ENCODE measurements at regions not wholly inside any gene's neighbourhood (a gene's known extent, or its start where the extent isn't known, plus 50 kb on each side); places are given as distances from the start of the nearest gene placed in this dataset.
"Not testable (repeated sequence)": the region's sequence is repeated elsewhere in the genome, so short reads cannot be mapped to it uniquely, and the experiment has no call there.

GRCh38 chr1:157371826-157372225, 180.5 kb downstream of the FCRL5 start:
- ATAC-seq (replicated peaks) (no peak), DNase-seq (no peak)
- Mint-ChIP-seq H3K9me3 (no peaks in the 10 kb centered on the region), H3K27ac (no peak overlapping the region), H3K4me3 (no peak overlapping the region), H3K27me3 (peaks cover 54 to 56% of the 10 kb centered on the region in 2 donors), H3K4me1 (ENCODE audit: low read depth in 2 of 2) (no peaks in the 10 kb centered on the region), H3K36me3 (ENCODE audit: insufficient read depth) (no peaks in the 10 kb centered on the region)

GRCh38 chr1:157371221-157371620, 181.1 kb downstream of the FCRL5 start:
- no peaks in the 10 kb centered on the region for H3K36me3 Mint-ChIP-seq (ENCODE audit: insufficient read depth)
- ATAC-seq (replicated peaks) = no peak
- no peak overlapping the region for H3K4me3 Mint-ChIP-seq

GRCh38 chr1:157370698-157371097, 181.6 kb downstream of the FCRL5 start:
- ATAC-seq (replicated peaks) = no peak
- no peaks in the 10 kb centered on the region for H3K9me3 Mint-ChIP-seq
- no peaks in the 10 kb centered on the region for H3K36me3 Mint-ChIP-seq (ENCODE audit: insufficient read depth)
- no peak overlapping the region for H3K4me3 Mint-ChIP-seq
- no peak for DNase-seq
- peaks cover 43 to 49% of the 10 kb centered on the region in 2 donors for H3K27me3 Mint-ChIP-seq
- H3K27ac Mint-ChIP-seq = no peak overlapping the region
- H3K4me1 Mint-ChIP-seq (ENCODE audit: low read depth in 2 of 2) = no peaks in the 10 kb centered on the region

More at GRCh38 chr1:157371221-157371620, 181.1 kb downstream of the FCRL5 start:
- H3K9me3 Mint-ChIP-seq = no peaks in the 10 kb centered on the region
- H3K27me3 Mint-ChIP-seq = peaks cover 48 to 50% of the 10 kb centered on the region in 2 donors
- no peak for DNase-seq
- no peak overlapping the region for H3K27ac Mint-ChIP-seq
- H3K4me1 Mint-ChIP-seq (ENCODE audit: low read depth in 2 of 2) = no peaks in the 10 kb centered on the region

GRCh38 chr1:157369808-157370521, 182.3 kb downstream of the FCRL5 start:
- no peaks in the 10 kb centered on the region for H3K36me3 Mint-ChIP-seq (ENCODE audit: insufficient read depth)
- no peaks in the 10 kb centered on the region for H3K9me3 Mint-ChIP-seq
- ATAC-seq (replicated peaks) (peak; percentile 66), DNase-seq (peak; percentile 35 to 56 (median 45))
- H3K27me3 Mint-ChIP-seq = peaks cover 35 to 44% of the 10 kb centered on the region in 2 donors
- no peaks in the 10 kb centered on the region for H3K4me1 Mint-ChIP-seq (ENCODE audit: low read depth in 2 of 2)
- H3K4me3 Mint-ChIP-seq = no peak overlapping the region
- no peak overlapping the region for H3K27ac Mint-ChIP-seq

GRCh38 chr1:157368941-157369340, 183.4 kb downstream of the FCRL5 start:
- H3K27ac Mint-ChIP-seq; H3K9me3 Mint-ChIP-seq; H3K4me3 Mint-ChIP-seq; ATAC-seq (replicated peaks); DNase-seq; H3K36me3 Mint-ChIP-seq (ENCODE audit: insufficient read depth); H3K4me1 Mint-ChIP-seq (ENCODE audit: low read depth in 2 of 2): not testable (repeated sequence)
- peaks cover 30 to 35% of the 10 kb centered on the region in 2 donors for H3K27me3 Mint-ChIP-seq

DNA sequence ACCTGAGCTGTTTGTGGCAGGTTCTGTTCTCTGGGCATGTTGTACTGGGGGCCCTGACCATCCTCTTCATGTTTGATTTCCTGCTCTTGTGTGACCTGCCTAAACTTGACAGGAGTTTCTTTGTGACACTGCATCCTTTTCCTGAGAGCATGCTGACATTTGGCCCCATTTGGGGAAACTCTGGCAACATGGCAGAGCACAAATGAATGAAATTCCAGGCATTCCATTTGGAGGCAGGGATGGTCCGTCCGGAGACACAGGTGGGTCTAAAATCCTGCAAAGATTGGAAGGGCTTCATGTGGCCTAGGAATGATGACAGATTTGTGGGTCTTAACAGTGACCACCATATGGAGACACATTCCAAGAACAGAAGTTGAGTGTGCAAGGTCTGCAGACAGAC, 184.0 kb downstream of the FCRL5 start:
- Mint-ChIP-seq H3K4me3 (no peak overlapping the region), H3K9me3 (no peaks in the 10 kb centered on the region), H3K4me1 (ENCODE audit: low read depth in 2 of 2) (no peaks in the 10 kb centered on the region), H3K27me3 (peaks cover 25 to 40% of the 10 kb centered on the region in 2 donors), H3K27ac (no peak overlapping the region), H3K36me3 (ENCODE audit: insufficient read depth) (no peaks in the 10 kb centered on the region)
- DNase-seq = no peak
- ATAC-seq (replicated peaks) = no peak

DNA sequence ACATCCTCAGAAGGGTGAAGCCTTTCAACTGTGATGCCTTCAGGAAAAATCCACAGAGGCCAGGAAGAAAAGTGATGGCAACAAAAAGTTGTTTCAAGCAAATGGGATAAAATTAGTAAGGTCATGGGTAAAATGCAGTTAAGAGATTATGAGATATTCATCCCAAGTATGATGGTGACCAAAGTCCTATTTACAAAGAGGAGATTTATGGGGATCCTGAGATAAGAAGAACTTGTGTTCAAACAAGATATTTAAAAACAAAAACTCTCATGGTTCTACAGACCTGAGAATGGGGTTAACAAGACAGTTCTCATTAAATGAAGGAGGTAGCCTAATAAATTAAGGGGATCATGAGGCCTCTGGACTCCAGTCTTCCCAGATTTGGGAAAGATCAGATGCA, 184.4 kb downstream of the FCRL5 start:
- H3K27ac Mint-ChIP-seq = no peak overlapping the region
- DNase-seq (no peak), ATAC-seq (replicated peaks) (no peak)
- no peaks in the 10 kb centered on the region for H3K4me1 Mint-ChIP-seq (ENCODE audit: low read depth in 2 of 2)
- H3K4me3 Mint-ChIP-seq = no peak overlapping the region
- peaks cover 20 to 45% of the 10 kb centered on the region in 2 donors for H3K27me3 Mint-ChIP-seq
- H3K36me3 Mint-ChIP-seq (ENCODE audit: insufficient read depth) = no peaks in the 10 kb centered on the region
- no peaks in the 10 kb centered on the region for H3K9me3 Mint-ChIP-seq

DNA sequence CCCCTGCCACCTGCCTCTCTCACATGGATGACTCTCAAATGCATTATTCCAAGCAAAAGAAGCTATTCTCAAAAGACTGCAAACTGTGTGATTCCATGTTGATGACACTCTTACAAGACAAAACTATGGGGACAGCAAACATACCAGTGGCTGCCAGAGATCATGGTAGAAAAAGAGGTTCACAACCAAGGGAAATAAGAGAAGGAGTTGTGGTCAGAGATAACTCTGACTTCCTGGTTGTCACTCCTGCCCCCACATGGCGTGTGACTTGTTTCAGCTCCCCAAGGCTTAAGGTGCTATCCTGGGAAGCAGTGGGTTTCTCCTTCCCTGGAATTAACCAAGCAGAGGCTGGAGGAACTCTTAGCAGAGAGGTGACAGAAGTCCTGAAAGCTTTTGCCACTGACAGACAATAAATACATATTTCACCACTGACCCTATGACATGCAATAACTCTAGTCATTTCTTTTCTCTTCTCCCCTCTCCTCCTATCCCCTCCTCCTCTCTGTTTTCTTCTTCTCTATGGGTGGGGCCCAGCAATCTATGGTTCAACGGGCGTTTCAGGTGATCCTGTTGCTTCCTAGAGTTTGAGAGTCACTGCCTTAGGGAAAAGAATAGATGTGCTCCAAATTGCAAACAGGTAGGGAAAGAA, 185.1 kb downstream of the FCRL5 start:
- Mint-ChIP-seq H3K27me3 (peaks cover 15 to 50% of the 10 kb centered on the region in 2 donors), H3K36me3 (ENCODE audit: insufficient read depth) (no peaks in the 10 kb centered on the region), H3K4me3 (no peak overlapping the region), H3K9me3 (no peaks in the 10 kb centered on the region), H3K4me1 (ENCODE audit: low read depth in 2 of 2) (no peaks in the 10 kb centered on the region), H3K27ac (no peak overlapping the region)
- ATAC-seq (replicated peaks) (no peak), DNase-seq (no peak)

DNA sequence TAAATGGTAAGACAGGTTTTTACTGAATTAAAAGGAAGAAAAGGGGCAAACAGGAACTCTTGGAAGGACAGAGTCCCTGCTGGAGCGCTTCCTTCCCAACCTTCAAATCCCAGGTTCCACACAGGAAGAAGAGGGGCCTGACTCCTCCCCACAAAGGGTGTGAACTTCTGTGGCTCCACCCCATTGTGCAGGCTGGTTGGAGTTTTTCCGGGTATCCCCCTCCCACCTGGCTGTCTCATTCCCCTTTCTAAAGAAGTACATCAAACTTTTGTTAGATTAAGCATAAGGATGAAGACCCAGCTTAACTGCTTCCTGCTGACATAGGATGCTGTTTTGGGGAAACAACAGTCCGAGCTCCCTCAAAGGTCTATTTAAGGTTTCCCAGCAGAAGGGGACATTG, 187.7 kb downstream of the FCRL5 start:
- H3K27ac Mint-ChIP-seq = no peak overlapping the region
- H3K36me3 Mint-ChIP-seq (ENCODE audit: insufficient read depth) = no peaks in the 10 kb centered on the region
- no peak for DNase-seq
- H3K4me3 Mint-ChIP-seq = no peak overlapping the region
- no peak for ATAC-seq (replicated peaks)
- H3K27me3 Mint-ChIP-seq = peaks cover 23 to 63% of the 10 kb centered on the region in 2 donors
- H3K9me3 Mint-ChIP-seq = no peaks in the 10 kb centered on the region
- H3K4me1 Mint-ChIP-seq (ENCODE audit: low read depth in 2 of 2) = no peaks in the 10 kb centered on the region

- H3K27me3 Mint-ChIP-seq = peaks cover 19 to 60% of the 10 kb centered on the region in 2 donors
- ATAC-seq (replicated peaks) (no peak), DNase-seq (no peak)
- no peak overlapping the region for H3K4me3 Mint-ChIP-seq
- no peaks in the 10 kb centered on the region for H3K36me3 Mint-ChIP-seq (ENCODE audit: insufficient read depth)
- H3K9me3 Mint-ChIP-seq = no peaks in the 10 kb centered on the region
- no peaks in the 10 kb centered on the region for H3K4me1 Mint-ChIP-seq (ENCODE audit: low read depth in 2 of 2)
- no peak overlapping the region for H3K27ac Mint-ChIP-seq
Observed at GRCh38 chr1:157363660-157364140, 188.6 kb downstream of the FCRL5 start.

GRCh38 chr1:157360023-157360390, 192.3 kb downstream of the FCRL5 start:
- Mint-ChIP-seq H3K36me3 (ENCODE audit: insufficient read depth) (no peaks in the 10 kb centered on the region), H3K4me1 (ENCODE audit: low read depth in 2 of 2) (no peaks in the 10 kb centered on the region), H3K27ac (no peak overlapping the region), H3K27me3 (peaks cover 22 to 45% of the 10 kb centered on the region in 2 donors), H3K9me3 (no peaks in the 10 kb centered on the region), H3K4me3 (no peak overlapping the region)
- ATAC-seq (replicated peaks) = no peak
- no peak for DNase-seq

GRCh38 chr1:157359314-157360022, 192.8 kb downstream of the FCRL5 start:
- H3K4me1 Mint-ChIP-seq (ENCODE audit: low read depth in 2 of 2) = no peaks in the 10 kb centered on the region
- no peak for ATAC-seq (replicated peaks)
- peaks cover 22 to 47% of the 10 kb centered on the region in 2 donors for H3K27me3 Mint-ChIP-seq
- H3K36me3 Mint-ChIP-seq (ENCODE audit: insufficient read depth) = no peaks in the 10 kb centered on the region
- no peak overlapping the region for H3K27ac Mint-ChIP-seq
- no peaks in the 10 kb centered on the region for H3K9me3 Mint-ChIP-seq
- H3K4me3 Mint-ChIP-seq = no peak overlapping the region
- DNase-seq = no peak

- Mint-ChIP-seq H3K4me1 (ENCODE audit: low read depth in 2 of 2) (no peaks in the 10 kb centered on the region), H3K27ac (no peak overlapping the region), H3K4me3 (no peak overlapping the region), H3K36me3 (ENCODE audit: insufficient read depth) (no peaks in the 10 kb centered on the region), H3K27me3 (peaks cover 22 to 51% of the 10 kb centered on the region in 2 donors), H3K9me3 (no peaks in the 10 kb centered on the region)
- no peak for DNase-seq
- ATAC-seq (replicated peaks) = no peak
Observed at GRCh38 chr1:157357111-157357510, 195.2 kb downstream of the FCRL5 start.
